GM12873 (cell line): ENCODE measurements at regions not wholly inside any gene's neighbourhood (a gene's known extent, or its start where the extent isn't known, plus 50 kb on each side); places are given as distances from the start of the nearest gene placed in this dataset.

Experiments
- TF ChIP-seq, protein P1 (sequence below): IDR thresholded peaks from 2 replicates; pipeline ENCODE4 v1.5.1; 2012; ENCODE audit warnings: low read depth, mild to moderate bottlenecking, moderate library complexity, low read length, control low read depth; ENCODE audit not compliant: insufficient read depth; ENCODE audit errors: missing control alignments

DNA sequence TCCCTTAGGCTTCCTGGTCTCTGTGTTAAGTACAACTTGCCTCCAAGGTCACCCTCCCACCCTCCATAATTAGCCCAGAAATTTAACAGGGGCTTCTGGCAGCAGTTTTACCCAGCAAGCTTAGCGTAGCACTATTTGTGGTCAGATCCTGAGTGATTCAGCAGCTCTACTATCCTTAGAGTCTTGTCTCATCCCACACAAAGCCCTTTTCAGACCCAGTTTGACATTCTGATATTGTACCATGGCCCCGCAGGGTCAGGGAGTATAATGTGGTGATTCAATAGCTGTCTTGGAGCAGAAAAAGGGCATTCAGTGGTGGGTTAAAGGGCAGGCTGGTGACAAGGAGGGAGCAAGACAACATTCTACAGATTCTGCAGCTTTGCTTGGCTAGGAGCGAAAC is 153.8 kb upstream of the DDHD1 start:
- TF ChIP-seq, protein P1, sequence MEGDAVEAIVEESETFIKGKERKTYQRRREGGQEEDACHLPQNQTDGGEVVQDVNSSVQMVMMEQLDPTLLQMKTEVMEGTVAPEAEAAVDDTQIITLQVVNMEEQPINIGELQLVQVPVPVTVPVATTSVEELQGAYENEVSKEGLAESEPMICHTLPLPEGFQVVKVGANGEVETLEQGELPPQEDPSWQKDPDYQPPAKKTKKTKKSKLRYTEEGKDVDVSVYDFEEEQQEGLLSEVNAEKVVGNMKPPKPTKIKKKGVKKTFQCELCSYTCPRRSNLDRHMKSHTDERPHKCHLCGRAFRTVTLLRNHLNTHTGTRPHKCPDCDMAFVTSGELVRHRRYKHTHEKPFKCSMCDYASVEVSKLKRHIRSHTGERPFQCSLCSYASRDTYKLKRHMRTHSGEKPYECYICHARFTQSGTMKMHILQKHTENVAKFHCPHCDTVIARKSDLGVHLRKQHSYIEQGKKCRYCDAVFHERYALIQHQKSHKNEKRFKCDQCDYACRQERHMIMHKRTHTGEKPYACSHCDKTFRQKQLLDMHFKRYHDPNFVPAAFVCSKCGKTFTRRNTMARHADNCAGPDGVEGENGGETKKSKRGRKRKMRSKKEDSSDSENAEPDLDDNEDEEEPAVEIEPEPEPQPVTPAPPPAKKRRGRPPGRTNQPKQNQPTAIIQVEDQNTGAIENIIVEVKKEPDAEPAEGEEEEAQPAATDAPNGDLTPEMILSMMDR = no peak

DNA sequence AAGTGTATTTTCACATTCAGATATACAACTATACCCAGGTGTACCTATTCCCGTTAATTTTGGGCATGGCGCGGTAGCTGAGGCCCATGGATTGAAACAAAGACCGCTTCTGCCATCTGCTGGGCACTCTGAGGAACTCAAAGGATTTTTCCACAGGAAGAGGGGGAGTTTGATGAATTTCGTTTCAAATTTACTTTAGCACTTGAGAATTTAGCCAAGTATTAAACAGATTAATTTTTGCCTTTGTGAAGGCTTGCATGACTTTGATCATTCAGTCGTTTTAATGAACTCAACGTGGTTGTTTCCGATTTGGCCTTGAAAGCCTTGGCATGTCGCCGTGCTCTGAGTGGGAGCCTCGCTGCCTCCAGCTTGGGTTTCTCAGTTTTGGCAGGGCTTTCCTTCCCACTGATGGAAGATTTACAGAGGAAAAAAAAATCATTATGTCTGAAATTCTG is 153.2 kb upstream of the DDHD1 start:
- TF ChIP-seq, protein P1 = peak; percentile 74

DNA sequence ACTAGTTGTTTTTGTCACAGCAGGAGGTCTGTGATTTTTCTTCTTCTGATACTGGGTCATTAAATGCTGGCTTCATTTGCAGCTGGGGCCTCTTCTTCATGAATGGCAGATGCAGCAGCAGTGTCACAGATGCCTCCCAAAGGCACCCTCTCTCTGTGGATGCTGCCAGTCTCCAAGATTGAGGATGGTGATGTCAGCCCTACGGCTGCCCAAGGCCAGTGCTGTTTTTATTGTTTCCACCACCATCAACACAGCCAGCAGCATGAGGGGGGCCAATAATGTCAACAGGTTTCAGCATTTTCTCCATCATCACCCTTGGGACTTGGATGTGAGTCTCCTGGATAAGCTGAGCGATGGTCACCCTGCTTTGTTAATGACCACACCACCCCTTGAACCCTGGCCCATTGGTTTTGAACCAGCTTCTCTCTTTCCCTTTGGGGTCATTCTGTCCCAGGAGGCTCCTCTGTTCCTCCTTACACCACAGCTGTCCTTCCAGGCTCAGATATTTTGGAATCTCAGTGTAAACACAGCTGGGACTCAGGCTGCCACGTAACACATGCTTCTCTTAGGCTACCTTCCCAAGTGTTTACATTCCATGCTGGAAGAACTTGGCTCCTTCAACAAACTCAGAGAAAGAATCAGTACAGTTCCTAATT is 151.7 kb upstream of the DDHD1 start:
- TF ChIP-seq, protein P1 = no peak

DNA sequence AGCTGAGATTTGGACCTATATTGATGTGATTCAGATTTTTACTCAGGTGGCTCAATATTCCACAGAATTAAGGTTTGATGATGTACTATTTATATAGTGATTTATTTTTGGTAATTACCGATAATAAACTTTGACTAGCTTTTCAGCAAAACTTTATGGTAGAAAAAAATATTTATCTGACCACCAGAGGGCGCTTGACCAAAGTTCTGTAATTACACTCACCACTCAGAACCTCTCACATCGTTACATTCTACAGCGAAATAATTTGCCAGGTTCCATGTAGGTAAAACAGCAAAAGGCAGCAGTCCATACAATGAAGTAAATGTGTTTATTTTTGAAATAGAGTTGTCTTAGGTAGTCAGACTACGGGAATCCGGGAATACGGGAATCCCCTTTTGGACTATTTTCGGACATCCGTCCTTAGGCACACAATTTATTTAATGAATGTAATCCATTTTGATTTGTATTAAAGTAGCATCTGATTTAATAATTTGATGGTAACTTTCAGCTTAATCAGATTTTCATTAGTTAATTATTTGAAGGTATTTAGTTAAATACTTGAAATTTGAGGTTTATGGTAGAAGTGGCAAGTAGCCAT is 143.0 kb upstream of the DDHD1 start:
- TF ChIP-seq, protein P1 = peak; percentile 63

DNA sequence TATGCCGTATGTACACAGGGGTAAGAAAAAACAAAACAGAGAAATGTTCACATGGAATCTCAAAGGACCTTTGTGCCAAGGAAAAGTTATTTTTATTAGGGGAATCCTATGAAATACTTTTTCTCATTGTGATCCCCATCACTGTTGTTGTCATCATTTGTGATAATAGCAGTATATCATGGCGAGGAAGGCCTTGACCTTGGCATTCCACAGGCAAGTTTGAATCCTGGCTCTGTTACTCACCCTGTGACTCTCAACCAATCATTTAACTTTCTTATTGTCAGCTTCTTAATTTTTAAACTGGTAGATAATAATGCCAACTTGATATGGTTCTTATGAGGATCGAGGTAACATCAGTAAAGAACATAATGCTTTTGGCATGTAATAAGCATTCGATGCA is 142.2 kb upstream of the DDHD1 start:
- TF ChIP-seq, protein P1 = no peak

DNA sequence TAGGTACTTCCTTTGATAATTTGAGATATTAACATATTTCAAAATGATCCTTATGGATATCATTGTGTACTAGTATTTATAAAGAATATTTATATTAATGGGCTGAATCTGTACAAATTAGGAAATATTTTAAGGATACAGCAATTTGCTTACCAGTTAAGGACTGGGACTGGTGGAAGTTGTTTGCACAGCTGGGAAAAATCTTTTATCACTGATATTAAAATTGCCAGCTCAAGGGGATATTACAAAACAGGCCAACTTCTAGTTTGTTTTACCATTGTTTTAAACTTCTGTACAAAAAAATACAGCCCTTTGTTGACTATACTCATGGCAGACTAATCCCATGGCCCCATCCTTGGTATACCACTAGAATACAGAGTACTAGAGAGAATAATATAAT is 133.2 kb upstream of the DDHD1 start:
- TF ChIP-seq, protein P1 = no peak

DNA sequence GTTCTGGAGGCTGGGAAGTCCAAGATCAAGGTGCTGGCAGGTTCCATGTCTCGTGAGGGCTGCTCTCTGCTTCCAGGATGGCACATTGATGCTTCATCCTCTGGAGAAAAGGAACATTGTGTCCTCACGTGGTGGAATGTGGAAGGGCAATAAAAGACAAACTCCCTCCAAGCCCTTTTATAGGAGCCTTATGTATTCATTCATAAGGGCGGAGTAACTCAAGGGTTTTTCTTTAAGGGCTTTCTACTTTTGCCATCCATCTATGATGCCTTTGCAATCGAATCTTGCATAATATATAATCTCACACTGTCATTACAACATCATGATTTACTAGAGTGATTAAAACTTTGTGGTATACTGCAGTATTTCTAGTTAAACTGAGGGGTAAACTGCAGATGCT is 132.7 kb upstream of the DDHD1 start:
- TF ChIP-seq, protein P1 = no peak
